T-helper 2 cell (primary cell): ENCODE measurements at regions not wholly inside any gene's neighbourhood (a gene's known extent, or its start where the extent isn't known, plus 50 kb on each side); places are given as distances from the start of the nearest gene placed in this dataset.
"Not testable (repeated sequence)": the region's sequence is repeated elsewhere in the genome, so short reads cannot be mapped to it uniquely, and the experiment has no call there.

ENCODE experiments used
- DNase-seq, 5 experiments: peaks; one replicate each; pipeline versions ENCODE4 v3.0.0 to v3.0.0-alpha.2; 2012 to 2022

DNA sequence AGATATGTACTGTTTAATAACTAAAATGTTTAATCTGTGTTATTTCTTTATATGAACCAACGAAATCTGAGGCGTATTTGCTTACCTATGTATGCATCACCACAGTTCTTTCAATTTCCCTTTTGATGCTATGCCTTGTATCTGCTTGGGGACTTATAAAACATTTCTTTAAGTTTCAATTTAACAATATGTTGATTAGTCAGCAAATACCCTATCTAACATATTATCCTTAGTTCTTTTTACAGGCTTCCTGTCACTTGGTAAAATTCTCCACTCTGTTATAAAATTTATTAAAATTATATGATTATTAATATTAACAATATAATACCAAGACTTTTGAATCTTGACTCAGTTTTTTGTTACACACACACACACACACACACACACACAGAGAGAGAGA is 174.3 kb downstream of the CPS1 start:
- DNase-seq: no peak

DNA sequence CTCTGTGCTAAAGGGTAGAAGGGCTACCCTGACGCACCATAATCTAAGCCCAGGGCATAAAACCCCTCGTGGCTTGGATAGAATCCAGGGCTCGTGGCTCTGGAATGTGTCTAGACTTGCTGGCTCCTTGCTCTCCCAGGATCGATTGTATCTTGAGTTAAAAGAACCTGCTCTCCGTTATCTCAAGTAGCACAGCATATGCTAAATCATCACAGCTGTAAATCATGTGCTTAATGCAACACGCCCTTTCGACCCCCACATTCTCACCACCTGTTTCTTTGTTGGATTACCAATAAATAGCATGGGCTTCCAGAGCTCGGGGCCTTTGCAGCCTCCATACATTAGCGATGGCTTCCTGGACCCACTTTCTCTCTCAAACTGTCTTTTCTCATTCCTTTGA is 190.4 kb downstream of the CPS1 start:
- DNase-seq: not testable (repeated sequence)

DNA sequence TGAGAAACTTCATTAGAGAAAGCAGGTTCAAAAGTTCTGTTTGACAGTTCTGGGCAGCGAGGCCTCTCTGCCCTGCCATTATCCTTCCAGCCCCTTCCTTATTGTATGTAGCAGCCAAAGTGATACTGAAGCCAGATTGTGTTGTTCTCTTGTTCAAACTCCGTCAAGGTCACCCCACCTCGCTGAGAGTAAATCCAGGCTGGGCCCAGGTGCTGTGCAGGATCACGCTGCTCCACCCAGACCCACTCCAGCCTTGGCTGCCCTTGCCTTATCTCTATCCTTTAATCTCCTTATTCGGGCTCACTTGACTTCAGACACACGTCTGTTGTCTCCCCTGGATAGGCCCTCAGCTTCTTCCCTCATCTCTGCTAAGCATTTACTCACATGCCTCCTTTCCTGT is 196.1 kb downstream of the CPS1 start:
- no peak for DNase-seq

DNA sequence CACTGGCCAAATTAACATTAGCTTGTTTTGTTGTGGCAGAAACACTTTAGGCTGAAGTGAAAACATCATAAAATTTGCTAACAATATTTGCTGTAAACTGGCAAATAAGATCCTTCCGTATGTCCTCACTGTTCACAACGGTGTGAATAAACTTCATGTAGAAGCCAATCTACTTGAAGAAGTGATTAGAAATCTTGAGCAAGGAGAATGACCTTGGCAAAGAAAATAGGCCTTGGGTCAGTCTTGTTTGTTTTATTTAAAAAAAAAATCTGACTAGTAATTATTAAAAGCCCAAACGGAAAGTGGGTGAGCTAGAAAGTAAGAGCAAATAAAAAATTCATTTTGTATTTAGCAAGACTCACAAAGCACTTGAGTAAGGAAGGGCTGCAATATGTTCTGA is 197.0 kb downstream of the CPS1 start:
- DNase-seq: no peak

DNA sequence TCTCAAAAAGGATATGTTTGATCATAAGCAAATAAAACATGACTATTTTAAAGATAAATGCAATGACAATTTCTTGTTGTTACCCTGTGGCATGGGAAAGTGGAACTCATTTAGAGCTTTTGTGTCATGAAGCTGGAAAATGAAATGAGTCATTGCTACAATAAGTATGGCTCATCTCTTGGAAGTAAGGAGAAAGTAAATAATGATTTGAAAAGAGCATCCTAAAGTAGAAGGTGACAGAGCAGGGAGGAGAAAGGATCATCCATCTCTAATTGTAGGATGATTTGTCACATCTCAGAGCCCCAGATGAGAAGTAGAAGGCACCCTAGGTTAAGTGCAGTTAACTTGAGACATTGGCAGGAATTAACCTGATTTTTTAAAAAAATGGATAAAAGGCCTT is 200.5 kb downstream of the CPS1 start:
- no peak for DNase-seq

DNA sequence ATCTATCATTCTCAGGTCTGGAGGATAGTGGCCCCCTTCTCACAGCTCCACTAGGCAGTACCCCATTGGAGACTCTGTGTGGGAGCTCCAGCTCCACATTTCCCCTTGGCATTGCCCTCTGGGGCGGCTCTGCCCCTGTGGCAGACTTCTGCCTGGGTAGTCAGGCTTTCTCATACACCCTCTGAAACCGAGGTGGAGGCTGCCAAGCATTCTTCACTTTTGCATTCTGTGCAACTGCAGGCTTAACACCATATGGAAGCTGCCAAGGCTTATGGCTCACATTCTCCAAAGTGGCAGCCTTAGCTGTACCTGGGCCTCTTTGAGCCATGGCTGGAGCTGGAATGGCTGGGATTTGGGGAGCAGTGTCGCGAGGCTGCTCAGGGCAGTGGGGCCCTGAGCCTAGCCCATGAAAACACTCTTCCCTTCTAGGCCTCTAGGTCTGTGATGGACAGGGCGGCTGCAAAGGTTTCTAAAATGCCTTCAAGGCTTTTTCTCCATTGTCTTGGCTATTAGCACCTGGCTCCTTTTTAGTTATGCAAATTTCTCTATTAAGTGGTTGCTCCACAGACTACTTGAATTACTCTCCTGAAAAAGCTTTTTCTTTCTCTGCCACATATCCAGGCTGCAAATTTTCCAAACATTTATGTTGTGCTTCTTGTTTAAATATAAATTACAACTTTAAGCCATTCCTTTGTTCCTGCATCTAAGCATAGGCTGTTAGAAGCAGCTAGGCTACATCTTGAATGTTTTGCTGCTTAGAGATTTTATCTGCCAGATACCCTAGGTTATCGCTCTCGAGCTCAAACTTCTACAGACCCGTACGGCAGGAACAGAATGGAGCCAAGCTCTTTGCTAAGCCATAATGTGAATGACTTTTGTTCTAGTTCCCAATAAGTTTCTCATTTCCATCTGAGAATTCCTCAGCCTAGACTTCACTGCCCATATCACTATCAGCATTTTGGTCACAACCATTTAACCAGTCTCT is 206.5 kb downstream of the CPS1 start:
- no peak for DNase-seq

DNA sequence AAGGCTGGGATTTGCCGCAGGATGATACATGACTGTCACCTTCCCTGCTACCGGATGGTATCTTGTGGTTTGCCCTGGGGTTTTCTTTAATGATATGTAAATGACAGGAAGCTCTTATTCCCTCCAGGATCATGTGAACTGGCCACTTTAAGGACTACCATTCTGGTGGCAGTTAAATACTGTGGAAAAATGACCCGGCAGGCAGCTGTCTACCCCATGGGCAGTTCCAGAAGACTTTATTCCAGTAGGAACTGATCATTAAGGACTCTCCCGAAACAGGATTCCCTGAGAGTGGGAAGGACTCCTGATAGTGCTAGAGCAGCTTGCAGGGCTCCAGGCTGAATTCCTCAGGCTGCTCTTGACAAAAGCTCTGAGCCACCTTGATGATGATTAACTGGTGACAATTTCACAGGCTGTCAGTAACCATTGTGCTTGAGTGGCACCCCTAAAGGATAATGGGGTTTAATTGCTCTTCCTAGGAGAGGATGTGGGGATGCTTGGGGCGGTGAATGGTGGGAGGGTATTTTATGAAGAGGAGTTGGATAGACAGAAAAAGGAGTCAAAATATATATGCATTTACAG is 212.0 kb downstream of the CPS1 start:
- DNase-seq: no peak

DNA sequence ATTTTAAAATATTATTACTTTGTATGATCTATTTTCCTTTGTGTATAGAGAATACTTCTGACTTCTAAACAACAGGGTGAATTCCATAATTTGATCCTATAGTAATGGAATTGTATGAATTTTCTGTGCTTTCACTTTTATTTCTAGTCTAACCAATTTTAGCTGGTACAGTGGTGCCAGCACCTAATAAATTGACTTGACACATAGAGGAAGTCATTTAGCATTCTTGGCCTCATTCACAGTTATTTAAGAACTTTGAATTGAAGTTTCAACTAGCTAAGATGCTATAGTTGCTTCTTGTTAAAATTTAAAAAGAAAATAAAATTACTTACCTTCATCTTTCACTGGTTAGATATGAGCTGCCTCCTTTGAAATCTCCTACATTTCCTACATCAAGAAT is 220.4 kb downstream of the CPS1 start:
- DNase-seq: no peak

DNA sequence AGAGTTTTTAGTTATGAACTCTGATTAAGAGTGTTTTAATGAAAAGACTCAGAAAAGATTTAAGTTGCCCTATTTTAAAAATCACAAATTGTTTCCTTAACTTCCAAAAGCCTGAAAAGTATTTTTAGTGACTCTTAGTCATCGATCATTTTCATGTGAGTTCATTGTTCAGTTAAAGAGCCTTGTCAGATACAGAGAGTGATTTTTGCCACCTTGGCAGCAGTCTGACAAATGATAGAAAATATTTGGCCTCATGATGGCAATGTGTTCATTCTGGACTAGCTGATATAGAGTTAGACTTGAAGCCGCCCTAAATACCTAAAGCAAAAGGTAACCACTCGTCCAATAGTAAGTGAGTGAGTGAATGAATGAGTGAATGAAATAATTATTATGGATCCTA is 225.8 kb downstream of the CPS1 start:
- DNase-seq: no peak

DNA sequence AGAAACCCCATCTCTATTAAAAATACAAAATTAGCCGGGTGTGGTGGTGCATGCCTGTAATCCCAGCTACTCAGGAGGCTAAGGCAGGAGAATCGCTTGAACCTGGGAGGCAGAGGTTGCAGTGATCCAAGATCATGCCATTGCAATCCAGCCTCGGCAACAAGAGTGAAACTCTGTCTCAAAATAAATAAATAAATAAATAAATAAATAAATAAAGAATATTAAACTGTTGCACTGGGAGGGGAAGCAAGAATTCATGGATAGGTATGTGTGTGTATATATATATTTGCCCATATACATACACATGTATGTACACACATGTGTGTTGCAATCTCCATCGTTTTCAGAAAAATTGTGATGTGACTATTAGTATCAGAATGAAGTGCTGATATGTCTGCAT is 231.4 kb downstream of the CPS1 start:
- DNase-seq: not testable (repeated sequence)

DNA sequence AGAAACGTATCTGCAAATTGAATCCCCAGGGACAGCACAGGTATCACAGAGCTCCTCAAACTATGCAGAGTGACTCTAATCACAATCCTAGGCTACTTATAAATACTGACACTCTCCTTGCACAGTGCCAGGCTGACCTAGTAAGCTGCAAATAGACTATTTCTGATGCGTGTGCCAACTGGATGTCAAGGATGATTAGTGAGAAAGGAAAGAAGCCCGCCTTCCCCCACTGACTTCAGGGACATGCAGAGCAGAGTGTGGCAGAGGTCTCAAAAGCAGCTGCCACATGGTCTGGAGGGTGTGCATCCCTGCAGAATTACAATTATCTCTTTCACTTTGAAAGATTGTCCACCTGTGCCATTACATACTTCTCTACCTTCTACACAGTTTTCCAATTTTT is 235.6 kb downstream of the CPS1 start:
- DNase-seq: no peak

DNA sequence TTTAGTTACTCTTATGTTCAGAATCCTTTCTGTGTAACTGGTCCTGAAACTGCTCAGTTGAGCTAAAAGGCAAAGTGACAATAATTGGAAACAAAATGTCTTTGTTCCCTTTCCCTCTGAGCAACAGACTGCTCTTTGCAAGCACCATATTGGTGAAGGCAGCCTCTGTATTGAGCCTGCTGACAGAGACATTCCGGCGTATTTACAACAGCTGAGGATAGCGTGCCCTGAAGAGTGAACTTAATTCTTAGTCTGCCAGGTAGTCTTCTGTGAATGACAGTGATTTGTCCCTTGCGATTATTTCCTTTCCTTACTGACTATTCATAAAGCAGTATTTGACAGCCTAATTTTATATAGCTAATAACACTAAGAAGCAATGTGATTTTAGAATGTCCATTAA is 239.1 kb downstream of the CPS1 start:
- no peak for DNase-seq

DNA sequence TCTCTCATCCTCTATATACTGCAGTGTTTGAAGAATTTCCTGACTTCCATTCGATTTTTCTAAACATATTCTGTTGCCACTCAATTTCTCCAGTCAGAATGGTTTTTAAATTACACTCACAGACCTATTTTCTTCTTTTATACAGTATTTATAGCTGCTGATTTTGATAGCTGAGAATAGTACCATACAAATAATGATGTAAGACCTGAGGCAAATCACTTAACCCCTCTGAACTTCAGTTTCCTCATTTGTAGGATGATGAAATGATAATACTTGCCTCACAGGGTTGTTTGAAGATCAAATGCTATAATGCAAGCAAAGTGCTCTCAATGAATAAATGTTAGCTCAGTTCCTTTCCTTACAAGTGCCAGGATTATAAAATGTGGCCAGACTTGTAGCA is 241.8 kb downstream of the CPS1 start:
- DNase-seq: no peak

DNA sequence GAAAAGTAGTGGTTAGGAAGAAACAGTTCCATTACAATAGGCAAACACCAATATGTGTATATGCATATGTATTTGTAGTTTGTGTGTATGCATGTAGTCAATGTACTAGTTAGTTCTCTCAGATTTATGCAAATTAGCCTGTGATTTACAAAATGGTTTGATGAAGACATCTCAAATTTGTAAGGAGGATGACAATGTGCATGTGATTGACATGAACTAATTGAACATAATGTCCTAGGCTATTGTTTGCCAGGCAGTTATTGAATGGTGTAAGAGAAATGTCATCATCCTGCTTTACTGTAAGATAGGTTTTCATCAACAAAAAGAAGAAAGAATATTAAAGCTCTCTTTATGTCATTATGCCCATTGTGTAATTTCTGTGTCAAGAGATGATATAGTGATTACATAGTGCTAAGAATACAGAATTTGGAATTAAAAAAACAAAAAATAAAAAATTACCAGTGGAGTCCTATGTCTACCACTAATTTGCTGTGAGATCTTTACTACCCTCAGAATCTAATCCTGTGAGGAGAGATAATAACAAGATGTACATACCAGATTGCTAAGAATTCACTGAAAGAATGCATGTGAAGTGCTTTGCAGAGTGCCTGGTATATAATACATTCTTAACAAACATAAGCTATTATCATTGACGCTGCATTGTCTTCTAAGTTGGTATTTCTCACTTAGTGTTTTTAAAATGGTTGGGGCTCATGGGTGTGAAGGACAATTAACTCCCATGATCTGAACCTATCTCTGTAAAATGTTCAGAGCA is 258.0 kb downstream of the CPS1 start:
- DNase-seq: no peak

DNA sequence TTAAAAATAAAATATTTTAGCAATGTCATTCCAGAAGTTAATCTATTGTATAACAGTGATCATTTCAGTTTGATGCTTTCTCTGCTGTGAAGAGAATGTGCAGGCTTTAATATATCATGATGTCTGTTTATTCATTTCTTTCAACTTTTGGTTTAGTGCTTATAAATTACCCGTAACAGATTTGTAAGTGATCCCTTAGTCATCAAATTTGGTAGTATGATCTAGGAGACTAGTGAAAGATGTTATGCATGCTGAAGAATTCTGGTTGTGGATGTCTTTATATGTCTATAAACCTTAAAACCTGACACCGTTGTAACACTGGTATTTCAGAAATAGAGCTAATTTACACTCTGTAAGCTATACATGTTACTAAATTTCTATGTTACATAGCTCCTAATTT is 260.4 kb downstream of the CPS1 start:
- no peak for DNase-seq

DNA sequence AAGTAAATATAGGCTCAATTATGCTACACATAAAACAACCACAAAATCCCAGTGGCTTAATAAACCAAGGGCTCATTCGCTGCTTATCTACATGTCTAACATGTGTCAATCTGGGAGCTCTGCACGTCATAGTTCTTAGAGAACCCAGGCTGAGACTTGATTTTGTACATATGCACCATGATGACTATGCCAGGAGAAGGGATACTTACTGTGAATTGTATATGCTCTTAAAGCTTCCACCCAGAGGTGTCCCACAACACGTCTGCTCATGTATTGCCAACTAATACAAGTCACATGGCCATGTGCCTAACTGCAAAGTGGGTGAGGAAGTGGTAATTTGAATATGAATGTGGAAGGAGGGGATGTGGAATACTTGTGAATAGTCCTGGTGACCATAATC is 262.1 kb downstream of the CPS1 start:
- DNase-seq: no peak

DNA sequence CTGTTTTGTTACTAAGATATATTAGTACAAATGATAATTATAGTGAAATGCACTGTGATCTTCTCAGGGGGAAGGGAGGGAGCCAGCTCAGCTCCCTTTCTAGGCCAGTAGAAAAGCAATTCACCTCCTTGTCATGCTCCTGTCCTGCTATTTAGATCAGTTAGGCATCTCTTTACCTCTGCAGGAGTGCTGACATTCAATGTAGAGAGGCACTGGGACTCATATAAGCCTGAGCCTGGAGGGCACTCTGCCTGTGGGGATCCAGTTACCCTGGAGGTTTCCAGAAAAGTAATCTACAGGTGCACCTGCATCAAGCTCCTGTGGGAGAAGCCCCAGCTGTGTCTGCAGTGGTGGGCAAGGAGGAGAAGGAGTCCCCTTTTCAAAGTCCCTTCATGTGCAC is 277.0 kb downstream of the CPS1 start:
- no peak for DNase-seq

DNA sequence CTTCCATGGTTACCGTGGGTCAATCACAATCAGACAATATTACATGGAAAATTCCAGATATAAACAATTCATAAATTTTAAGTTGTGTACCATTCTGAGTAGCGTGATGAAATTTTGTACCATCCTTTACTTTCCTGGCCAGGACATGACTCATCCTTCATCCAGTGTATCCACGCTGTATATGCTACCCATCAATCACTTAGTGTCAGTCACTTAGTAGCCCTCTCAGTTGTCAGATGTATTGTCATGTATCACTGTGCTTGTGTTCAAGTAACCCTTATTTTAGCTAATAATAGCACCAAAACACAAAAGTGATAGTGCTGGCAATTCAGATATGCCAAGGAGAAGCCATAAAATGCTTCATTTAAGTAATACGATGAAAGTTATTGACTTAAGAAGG is 282.6 kb downstream of the CPS1 start:
- DNase-seq: no peak

DNA sequence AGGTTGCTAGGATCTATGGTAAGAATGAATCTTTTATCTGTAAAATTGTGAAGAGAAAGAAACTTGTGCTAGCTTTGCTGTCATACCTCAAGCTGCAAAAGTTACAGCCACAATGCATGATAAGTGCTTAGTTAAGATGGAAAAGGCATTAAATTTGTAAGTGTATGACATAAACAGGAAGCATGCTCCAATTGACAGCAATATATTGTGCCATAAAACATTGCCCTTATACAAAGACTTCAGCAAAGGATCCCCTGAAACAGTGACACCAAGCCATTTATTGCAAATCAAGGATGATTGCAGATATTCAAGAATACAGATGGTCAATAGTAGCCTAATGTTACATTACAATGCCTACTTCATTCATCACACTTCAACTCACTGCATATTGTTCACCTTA is 283.1 kb downstream of the CPS1 start:
- DNase-seq: no peak

DNA sequence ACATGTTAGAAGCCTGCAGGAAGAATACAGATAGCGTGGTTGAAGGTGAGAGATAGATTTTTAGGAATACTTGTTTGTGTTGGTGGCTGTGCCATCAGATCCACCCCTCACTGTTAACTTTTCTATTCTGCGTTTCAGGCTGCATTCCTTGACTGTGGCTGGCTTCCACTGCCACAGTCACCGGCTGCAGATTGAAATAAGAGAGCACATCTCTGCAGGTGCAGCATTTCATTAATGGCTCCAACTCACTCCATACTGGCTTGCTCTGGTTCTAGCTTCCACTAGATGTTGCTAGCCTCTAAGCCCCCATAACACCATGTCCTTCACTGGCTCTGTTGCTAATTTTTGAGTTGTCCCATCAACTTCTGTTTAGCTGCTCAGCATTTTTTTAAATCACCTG is 286.5 kb downstream of the CPS1 start:
- DNase-seq: no peak

DNA sequence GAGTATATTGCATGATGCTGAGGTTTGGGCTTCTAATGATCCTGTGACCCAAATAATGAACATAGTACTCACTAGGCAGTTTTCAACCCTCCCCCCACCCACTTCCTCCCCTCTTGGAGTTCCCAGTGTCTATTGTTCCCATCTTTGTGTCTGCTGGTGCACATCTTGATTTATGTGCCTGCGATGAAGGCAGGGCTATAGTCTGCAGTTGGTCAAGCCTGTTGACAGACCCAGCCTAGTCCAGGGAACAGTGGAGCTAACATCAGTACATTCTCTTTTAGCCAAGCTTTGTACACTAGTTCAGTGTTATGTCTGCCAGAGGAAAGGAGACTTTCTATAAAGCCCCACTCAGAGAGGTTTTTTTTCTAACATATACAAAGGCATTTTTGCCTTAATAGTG is 287.6 kb downstream of the CPS1 start:
- DNase-seq: no peak

DNA sequence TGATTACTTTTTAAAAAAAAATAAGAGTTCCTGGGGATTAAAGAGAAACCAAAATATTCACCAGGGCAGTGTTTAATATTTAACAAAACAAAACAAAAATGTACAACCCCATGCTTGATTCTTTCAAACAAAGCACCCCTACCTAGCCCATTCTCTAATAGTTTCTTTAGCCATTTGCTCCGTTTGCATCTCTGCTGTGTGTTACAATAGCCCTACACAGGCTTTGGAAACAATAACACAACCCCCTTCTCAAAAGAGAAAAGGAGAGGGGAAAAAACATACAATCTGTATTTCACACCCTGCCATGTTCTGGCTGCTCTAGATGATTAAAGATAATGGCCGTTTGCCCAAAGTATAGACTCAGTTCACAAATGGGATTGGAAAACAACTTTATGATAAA is 302.9 kb downstream of the CPS1 start:
- no peak for DNase-seq

DNA sequence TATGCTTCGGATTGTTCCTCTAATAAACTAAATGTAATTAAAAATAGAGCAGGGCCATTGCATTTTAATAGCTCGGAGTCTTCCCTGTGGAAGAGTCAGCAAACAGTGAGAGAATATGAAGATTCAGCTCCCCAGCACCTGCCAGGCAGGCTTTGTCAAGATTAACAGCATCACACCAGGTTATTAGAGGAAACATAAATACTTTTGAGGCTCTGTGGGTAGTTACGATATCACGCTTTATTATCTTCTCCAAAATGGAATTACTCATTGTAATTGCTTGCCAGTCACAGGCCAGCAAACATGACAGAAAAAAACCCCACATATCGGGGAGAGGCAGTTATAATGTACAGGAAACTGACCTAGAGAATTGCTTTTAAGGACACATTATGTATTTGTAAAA is 303.9 kb downstream of the CPS1 start:
- no peak for DNase-seq
